ENCODE measurements at regions not wholly inside any gene's neighbourhood (a gene's known extent, or its start where the extent isn't known, plus 50 kb on each side); places are given as distances from the start of the nearest gene placed in this dataset.

DNA sequence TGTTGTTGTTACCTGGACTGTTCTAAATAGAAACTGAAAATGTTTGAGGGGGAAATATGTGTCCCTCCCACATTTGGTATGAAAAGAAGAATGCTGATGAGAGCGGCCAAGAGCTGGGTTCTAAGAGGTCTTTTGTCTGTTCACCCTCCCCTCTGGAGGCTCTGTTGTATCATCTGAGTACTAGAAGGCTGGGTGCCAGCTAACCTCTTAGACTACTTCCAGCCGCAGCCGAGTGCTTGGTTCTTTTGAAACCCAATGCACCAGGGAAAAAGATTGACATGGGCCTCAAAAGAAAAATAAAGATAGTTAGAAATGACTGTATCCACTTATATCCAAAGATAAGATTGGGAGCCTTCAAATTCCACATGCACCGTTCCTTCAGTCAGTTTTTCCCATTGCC lies 255.9 kb downstream of the TXNL1 start:
- ChIA-PET CTCF (no interaction called here), SMC1A (ENCODE audit: uncharacterized antibody, unreplicated experiment) (interaction anchor here (0.6 kb wide), 1 partner anchor 25 kb away, joined by 3 read pairs; no protein-coding TSS in a partner anchor), RAD21 (ENCODE audit: unreplicated experiment) (interaction anchor here (0.6 kb wide), 1 partner anchor 24 kb away, joined by 4 read pairs; no protein-coding TSS in a partner anchor), POLR2A (no interaction called here)
- TF ChIP-seq NFXL1 (IDR thresholded peaks at IDR 0.05; ENCODE audit: borderline replicate concordance) (no peak), NBN (IDR thresholded peaks at IDR 0.05) (no peak), CREM (IDR thresholded peaks at IDR 0.05; ENCODE audit: low read depth) (no peak), SRF (IDR thresholded peaks at IDR 0.05; ENCODE audit: low read depth in 2 of 2, low read length in 2 of 2) (no peak), RB1 (IDR thresholded peaks at IDR 0.05; ENCODE audit: borderline replicate concordance) (no peak), POLR2AphosphoS5 (IDR thresholded peaks at IDR 0.05; ENCODE audit: low read length) (no peak), NFYB (IDR thresholded peaks at IDR 0.05; ENCODE audit: insufficient read depth, low read depth, low read length) (no peak), MYB (IDR thresholded peaks at IDR 0.05; ENCODE audit: borderline replicate concordance, low read depth, low read length) (no peak), EP300 (IDR thresholded peaks at IDR 0.05; ENCODE audit: borderline replicate concordance in 1 of 2, control insufficient read depth in 1 of 2, low read depth in 2 of 2, low read length in 2 of 2) (no peak), WRNIP1 (IDR thresholded peaks at IDR 0.05; ENCODE audit: borderline replicate concordance, low read depth, low read length) (no peak)
- TF ChIP-seq, protein P1, sequence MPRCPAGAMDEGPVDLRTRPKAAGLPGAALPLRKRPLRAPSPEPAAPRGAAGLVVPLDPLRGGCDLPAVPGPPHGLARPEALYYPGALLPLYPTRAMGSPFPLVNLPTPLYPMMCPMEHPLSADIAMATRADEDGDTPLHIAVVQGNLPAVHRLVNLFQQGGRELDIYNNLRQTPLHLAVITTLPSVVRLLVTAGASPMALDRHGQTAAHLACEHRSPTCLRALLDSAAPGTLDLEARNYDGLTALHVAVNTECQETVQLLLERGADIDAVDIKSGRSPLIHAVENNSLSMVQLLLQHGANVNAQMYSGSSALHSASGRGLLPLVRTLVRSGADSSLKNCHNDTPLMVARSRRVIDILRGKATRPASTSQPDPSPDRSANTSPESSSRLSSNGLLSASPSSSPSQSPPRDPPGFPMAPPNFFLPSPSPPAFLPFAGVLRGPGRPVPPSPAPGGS (IDR thresholded peaks at IDR 0.05; ENCODE audit: borderline replicate concordance, insufficient read depth, low read depth, low read length, poor library complexity, severe bottlenecking): no peak
- H3K36me3 ChIP-seq (ENCODE audit: control insufficient read depth in 2 of 2, insufficient read depth in 2 of 2, low read length in 1 of 2): no peaks in the 10 kb centered on the region
- H3K79me2 ChIP-seq (ENCODE audit: control insufficient read depth, insufficient read depth, low read length): no peaks in the 10 kb centered on the region
- WGBS (ENCODE audit: insufficient coverage, insufficient replicate concordance, low lambda C conversion rate, missing lambda C conversion rate): 11% methylated on average over 4 of the region's 4 CpGs
- ATAC-seq (no peak), DNase-seq (ENCODE audit: low read depth, low spot score) (no peak), FAIRE-seq (no peak)
- no peak overlapping the region for H3K4me3 ChIP-seq
- H3K4me1 ChIP-seq (ENCODE audit: control insufficient read depth, insufficient read depth, low read length): no peaks in the 10 kb centered on the region
- intact Hi-C loops (cut with micrococcal nuclease; ENCODE audit: unreplicated experiment): no loop called here
- BruUV-seq (replicated peaks): no TSS peak
- H3K27me3 ChIP-seq (replicated peaks in 1 of 2; ENCODE audit: control insufficient read depth in 2 of 2, insufficient read depth in 2 of 2, low read length in 1 of 2): no peaks in the 10 kb centered on the region
- no peak overlapping the region for H3K4me2 ChIP-seq (ENCODE audit: control insufficient read depth, insufficient read depth)
- no peaks in the 10 kb centered on the region for H3K9me3 ChIP-seq (replicated peaks; ENCODE audit: control insufficient read depth, insufficient read depth, low read length)
- no peak overlapping the region for H3K27ac ChIP-seq (ENCODE audit: control insufficient read depth, insufficient read depth)
- no peak overlapping the region for H3K9ac ChIP-seq (ENCODE audit: control insufficient read depth, insufficient read depth, low read length)
- H2AFZ ChIP-seq (ENCODE audit: control insufficient read depth, low read depth, low read length): no peak overlapping the region
- H4K20me1 ChIP-seq (ENCODE audit: control insufficient read depth, insufficient read depth): no peaks in the 10 kb centered on the region
- in situ Hi-C loops (cut with MboI): no loop called here
